GM12892 (cell line): ENCODE measurements at regions not wholly inside any gene's neighbourhood (a gene's known extent, or its start where the extent isn't known, plus 50 kb on each side); places are given as distances from the start of the nearest gene placed in this dataset.

Experiments
- POLR2A ChIP-seq: IDR thresholded peaks from 2 replicates; pipeline ENCODE4 v1.6.1; 2011; ENCODE audit warnings: low read depth, low read length, control low read depth
- POLR2AphosphoS5 ChIP-seq: IDR thresholded peaks from 2 replicates; pipeline ENCODE4 v1.6.1; 2011; ENCODE audit warnings: low read depth, low read length, control low read depth

- TF ChIP-seq POLR2AphosphoS5 (no peak), POLR2A (no peak)
Measured at GRCh38 chr22:49093192-49093880, 734.3 kb downstream of the BRD1 start.
